WTC11 (cell line): ENCODE measurements at regions not wholly inside any gene's neighbourhood (a gene's known extent, or its start where the extent isn't known, plus 50 kb on each side); places are given as distances from the start of the nearest gene placed in this dataset.
"Not testable (repeated sequence)": the region's sequence is repeated elsewhere in the genome, so short reads cannot be mapped to it uniquely, and the experiment has no call there.

Source experiments
- ATAC-seq: fragments of 200-7000 bp; cut with Tn5 transposase; 2 replicates; pipeline ENCODE4 v1.10.0; 2021; ENCODE audit warnings: mild to moderate bottlenecking, moderate library complexity
- CTCF ChIA-PET: fragments of 300-600 bp; sonication (Branson Sonifier 250); formaldehyde crosslinking; loops from one replicate; lab custom pipeline; 2021; ENCODE audit warnings: antibody characterized with exemption; lab: Charles Lee
- POLR2A ChIA-PET: fragments of 350-600 bp; sonication (Branson Sonifier 250); formaldehyde crosslinking; loops from one replicate; lab custom pipeline; 2021; ENCODE audit warnings: antibody characterized with exemption; lab: Charles Lee
- DNase-seq: peaks from one replicate; pipeline ENCODE4 v3.0.0; 2021; ENCODE audit warnings: low spot score
- H3K27ac Mint-ChIP-seq: 2 replicates; pipeline ENCODE4 v1.8.0; 2021; ENCODE audit warnings: mixed read lengths
- H3K27me3 Mint-ChIP-seq: 2 replicates; pipeline ENCODE4 v1.8.0; 2021; ENCODE audit warnings: low read depth, mild to moderate bottlenecking, moderate library complexity, mixed read lengths
- H3K36me3 Mint-ChIP-seq: 2 replicates; pipeline ENCODE4 v1.8.0; 2021; ENCODE audit warnings: mixed read lengths
- H3K4me1 Mint-ChIP-seq: 2 replicates; pipeline ENCODE4 v1.8.0; 2022; ENCODE audit warnings: mixed read lengths
- H3K4me3 Mint-ChIP-seq: 2 replicates; pipeline ENCODE4 v1.8.0; 2021; ENCODE audit warnings: mild to moderate bottlenecking, moderate library complexity, mixed read lengths
- H3K9me3 Mint-ChIP-seq: 2 replicates; pipeline ENCODE4 v1.8.0; 2021; ENCODE audit warnings: mixed read lengths
- ATF1 ChIP-seq: sonication (generic); formaldehyde crosslinking; IDR thresholded peaks from 2 replicates; pipeline ENCODE4 v1.8.1; 2023; ENCODE audit warnings: mild to moderate bottlenecking, moderate library complexity, missing genetic modification reagents
- E2F1 ChIP-seq: sonication (generic); formaldehyde crosslinking; IDR thresholded peaks from 2 replicates; pipeline ENCODE4 v1.8.0; 2022; ENCODE audit warnings: mild to moderate bottlenecking, missing genetic modification reagents
- ESRRA ChIP-seq: sonication (generic); formaldehyde crosslinking; IDR thresholded peaks from 2 replicates; pipeline ENCODE4 v1.8.1; 2022; ENCODE audit warnings: mild to moderate bottlenecking, missing genetic modification reagents, borderline replicate concordance
- FOXP1 ChIP-seq: sonication (generic); formaldehyde crosslinking; IDR thresholded peaks from 2 replicates; pipeline ENCODE4 v1.8.0; 2022; ENCODE audit warnings: missing genetic modification reagents, mild to moderate bottlenecking, moderate library complexity, borderline replicate concordance
- GRHL2 ChIP-seq: fragments of 250-450 bp; sonication (Bioruptor Pico); IDR thresholded peaks from 2 replicates; pipeline ENCODE4 v1.8.0; 2022; ENCODE audit warnings: mild to moderate bottlenecking, moderate library complexity; ENCODE audit not compliant: insufficient replicate concordance, severe bottlenecking
- HMGA2 ChIP-seq: fragments of 250-450 bp; sonication (Bioruptor Pico); IDR thresholded peaks from 2 replicates; pipeline ENCODE4 v1.4.0; 2021; ENCODE audit warnings: mild to moderate bottlenecking, moderate library complexity
- NFE2L1 ChIP-seq: sonication (generic); formaldehyde crosslinking; IDR thresholded peaks from 2 replicates; pipeline ENCODE4 v1.8.1; 2023; ENCODE audit warnings: missing genetic modification reagents
- NR3C1 ChIP-seq: sonication (generic); formaldehyde crosslinking; conservative IDR thresholded peaks from 2 replicates; pipeline ENCODE4 v1.8.1; 2023; ENCODE audit warnings: low read depth, mild to moderate bottlenecking, missing genetic modification reagents
- SP1 ChIP-seq: sonication (generic); formaldehyde crosslinking; conservative IDR thresholded peaks from 2 replicates; pipeline ENCODE4 v1.8.1; 2022; ENCODE audit warnings: missing genetic modification reagents
- STAT6 ChIP-seq: sonication (generic); formaldehyde crosslinking; conservative IDR thresholded peaks from 2 replicates; pipeline ENCODE4 v1.8.1; 2023; ENCODE audit warnings: mild to moderate bottlenecking, low read depth, missing genetic modification reagents, moderate library complexity
- TEAD1 ChIP-seq: sonication (generic); formaldehyde crosslinking; IDR thresholded peaks from 2 replicates; pipeline ENCODE4 v1.8.0; 2022; ENCODE audit warnings: mild to moderate bottlenecking, missing genetic modification reagents
- ZBTB21 ChIP-seq: sonication (generic); formaldehyde crosslinking; IDR thresholded peaks from 2 replicates; pipeline ENCODE4 v1.8.1; 2023; ENCODE audit warnings: mild to moderate bottlenecking, missing genetic modification reagents, borderline replicate concordance
- ZNF416 ChIP-seq: fragments of 250-450 bp; sonication (Bioruptor Pico); IDR thresholded peaks from 2 replicates; pipeline ENCODE4 v1.9.0; 2021; ENCODE audit warnings: mild to moderate bottlenecking, inconsistent platforms
- TF ChIP-seq, protein P1 (sequence below): sonication (generic); formaldehyde crosslinking; IDR thresholded peaks from 2 replicates; pipeline ENCODE4 v1.8.0; 2023; ENCODE audit warnings: missing genetic modification reagents
- TF ChIP-seq, protein P2 (sequence below): sonication (generic); formaldehyde crosslinking; IDR thresholded peaks from 2 replicates; pipeline ENCODE4 v1.8.0; 2022; ENCODE audit warnings: missing genetic modification reagents
- TF ChIP-seq, protein P3 (sequence below): sonication (generic); formaldehyde crosslinking; IDR thresholded peaks from 2 replicates; pipeline ENCODE4 v1.8.1; 2023; ENCODE audit warnings: mild to moderate bottlenecking, missing genetic modification reagents, moderate library complexity

GRCh38 chr2:83253848-83254247, 1205.2 kb downstream of the SUCLG1 start:
- H3K4me3 Mint-ChIP-seq = no peak overlapping the region
- H3K4me1 Mint-ChIP-seq = no peaks in the 10 kb centered on the region
- ChIA-PET POLR2A (no interaction called here), CTCF (no interaction called here)
- no peak for TF ChIP-seq GRHL2 (CRISPR knock-in tag)
- TF ChIP-seq, protein P1, sequence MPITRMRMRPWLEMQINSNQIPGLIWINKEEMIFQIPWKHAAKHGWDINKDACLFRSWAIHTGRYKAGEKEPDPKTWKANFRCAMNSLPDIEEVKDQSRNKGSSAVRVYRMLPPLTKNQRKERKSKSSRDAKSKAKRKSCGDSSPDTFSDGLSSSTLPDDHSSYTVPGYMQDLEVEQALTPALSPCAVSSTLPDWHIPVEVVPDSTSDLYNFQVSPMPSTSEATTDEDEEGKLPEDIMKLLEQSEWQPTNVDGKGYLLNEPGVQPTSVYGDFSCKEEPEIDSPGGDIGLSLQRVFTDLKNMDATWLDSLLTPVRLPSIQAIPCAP (CRISPR knock-in tag) = no peak
- no peak for DNase-seq
- H3K9me3 Mint-ChIP-seq = peaks cover 19% of the 10 kb centered on the region
- H3K27me3 Mint-ChIP-seq = no peaks in the 10 kb centered on the region
- no peak for ATAC-seq
- H3K36me3 Mint-ChIP-seq = peaks cover 10% of the 10 kb centered on the region; the same call in 1 of the 2 replicates
- H3K27ac Mint-ChIP-seq = no peak overlapping the region

GRCh38 chr2:83251321-83251872, 1207.7 kb downstream of the SUCLG1 start:
- Mint-ChIP-seq H3K36me3 (peaks cover 31% of the 10 kb centered on the region), H3K27ac (no peak overlapping the region), H3K9me3 (peaks cover 38% of the 10 kb centered on the region), H3K4me3 (no peak overlapping the region), H3K27me3 (no peaks in the 10 kb centered on the region), H3K4me1 (no peaks in the 10 kb centered on the region)
- TF ChIP-seq ZBTB21 (no peak), E2F1 (no peak), NFE2L1 (no peak), ZNF416 (CRISPR knock-in tag) (no peak), NR3C1 (CRISPR knock-in tag) (no peak), ESRRA (CRISPR knock-in tag) (no peak), HMGA2 (CRISPR knock-in tag) (no peak)
- POLR2A ChIA-PET = no interaction called here
- no peak for DNase-seq
- no peak for ATAC-seq
- CTCF ChIA-PET = no interaction called here

DNA sequence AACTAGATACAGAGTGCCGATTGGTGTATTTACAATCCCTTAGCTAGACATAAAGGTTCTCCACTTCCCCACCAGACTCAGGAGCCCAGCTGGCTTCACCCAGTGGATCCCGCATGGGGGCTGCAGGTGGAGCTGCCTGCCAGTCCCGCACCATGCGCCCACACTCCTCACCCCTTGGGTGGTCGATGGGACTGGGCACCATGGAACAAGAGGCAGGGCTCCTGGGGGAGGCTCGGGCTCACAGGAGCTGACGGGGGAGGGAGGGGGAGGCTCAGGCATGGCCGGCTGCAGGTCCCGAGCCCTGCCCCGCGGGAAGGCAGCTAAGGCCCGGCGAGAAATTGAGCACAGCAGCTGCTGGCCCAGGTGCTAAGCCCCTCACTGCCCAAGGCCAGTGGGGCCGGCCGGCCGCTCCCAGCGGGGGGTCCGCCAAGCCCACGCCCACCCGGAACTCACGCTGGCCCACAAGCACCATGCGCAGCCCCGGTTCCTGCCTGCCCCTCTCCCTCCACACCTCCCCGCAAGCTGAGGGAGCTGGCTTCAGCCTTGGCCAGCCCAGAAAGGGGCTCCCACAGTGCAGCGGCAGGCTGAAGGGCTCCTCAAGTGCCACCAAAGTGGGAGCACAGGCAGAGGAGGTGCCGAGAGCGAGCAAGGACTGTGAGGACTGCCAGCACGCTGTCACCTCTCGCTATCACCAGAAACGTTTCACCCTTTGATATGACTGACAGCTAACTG, 1213.1 kb downstream of the SUCLG1 start:
- DNase-seq, H3K4me1 Mint-ChIP-seq, H3K27ac Mint-ChIP-seq, CTCF ChIA-PET, H3K27me3 Mint-ChIP-seq, POLR2A ChIA-PET, H3K4me3 Mint-ChIP-seq, ATAC-seq: not testable (repeated sequence)
- Mint-ChIP-seq H3K36me3 (peaks cover 49% of the 10 kb centered on the region), H3K9me3 (peaks cover 42% of the 10 kb centered on the region)

- POLR2A ChIA-PET = no interaction called here
- DNase-seq = no peak
These were observed 1218.5 kb downstream of the SUCLG1 start for GRCh38 chr2:83240611-83241010.

More at GRCh38 chr2:83240611-83241010, 1218.5 kb downstream of the SUCLG1 start:
- no peaks in the 10 kb centered on the region for H3K4me1 Mint-ChIP-seq
- peaks cover 10% of the 10 kb centered on the region for H3K9me3 Mint-ChIP-seq
- H3K27ac Mint-ChIP-seq = no peak overlapping the region
- no peaks in the 10 kb centered on the region for H3K27me3 Mint-ChIP-seq
- peaks cover 15% of the 10 kb centered on the region for H3K36me3 Mint-ChIP-seq
- H3K4me3 Mint-ChIP-seq = no peak overlapping the region
- no peak for ATAC-seq
- no peak for TF ChIP-seq SP1 (CRISPR knock-in tag)
- TF ChIP-seq TEAD1 (CRISPR knock-in tag) = no peak
- TF ChIP-seq, protein P2, sequence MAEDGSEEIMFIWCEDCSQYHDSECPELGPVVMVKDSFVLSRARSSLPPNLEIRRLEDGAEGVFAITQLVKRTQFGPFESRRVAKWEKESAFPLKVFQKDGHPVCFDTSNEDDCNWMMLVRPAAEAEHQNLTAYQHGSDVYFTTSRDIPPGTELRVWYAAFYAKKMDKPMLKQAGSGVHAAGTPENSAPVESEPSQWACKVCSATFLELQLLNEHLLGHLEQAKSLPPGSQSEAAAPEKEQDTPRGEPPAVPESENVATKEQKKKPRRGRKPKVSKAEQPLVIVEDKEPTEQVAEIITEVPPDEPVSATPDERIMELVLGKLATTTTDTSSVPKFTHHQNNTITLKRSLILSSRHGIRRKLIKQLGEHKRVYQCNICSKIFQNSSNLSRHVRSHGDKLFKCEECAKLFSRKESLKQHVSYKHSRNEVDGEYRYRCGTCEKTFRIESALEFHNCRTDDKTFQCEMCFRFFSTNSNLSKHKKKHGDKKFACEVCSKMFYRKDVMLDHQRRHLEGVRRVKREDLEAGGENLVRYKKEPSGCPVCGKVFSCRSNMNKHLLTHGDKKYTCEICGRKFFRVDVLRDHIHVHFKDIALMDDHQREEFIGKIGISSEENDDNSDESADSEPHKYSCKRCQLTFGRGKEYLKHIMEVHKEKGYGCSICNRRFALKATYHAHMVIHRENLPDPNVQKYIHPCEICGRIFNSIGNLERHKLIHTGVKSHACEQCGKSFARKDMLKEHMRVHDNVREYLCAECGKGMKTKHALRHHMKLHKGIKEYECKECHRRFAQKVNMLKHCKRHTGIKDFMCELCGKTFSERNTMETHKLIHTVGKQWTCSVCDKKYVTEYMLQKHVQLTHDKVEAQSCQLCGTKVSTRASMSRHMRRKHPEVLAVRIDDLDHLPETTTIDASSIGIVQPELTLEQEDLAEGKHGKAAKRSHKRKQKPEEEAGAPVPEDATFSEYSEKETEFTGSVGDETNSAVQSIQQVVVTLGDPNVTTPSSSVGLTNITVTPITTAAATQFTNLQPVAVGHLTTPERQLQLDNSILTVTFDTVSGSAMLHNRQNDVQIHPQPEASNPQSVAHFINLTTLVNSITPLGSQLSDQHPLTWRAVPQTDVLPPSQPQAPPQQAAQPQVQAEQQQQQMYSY (CRISPR knock-in tag) = no peak
- TF ChIP-seq, protein P3, sequence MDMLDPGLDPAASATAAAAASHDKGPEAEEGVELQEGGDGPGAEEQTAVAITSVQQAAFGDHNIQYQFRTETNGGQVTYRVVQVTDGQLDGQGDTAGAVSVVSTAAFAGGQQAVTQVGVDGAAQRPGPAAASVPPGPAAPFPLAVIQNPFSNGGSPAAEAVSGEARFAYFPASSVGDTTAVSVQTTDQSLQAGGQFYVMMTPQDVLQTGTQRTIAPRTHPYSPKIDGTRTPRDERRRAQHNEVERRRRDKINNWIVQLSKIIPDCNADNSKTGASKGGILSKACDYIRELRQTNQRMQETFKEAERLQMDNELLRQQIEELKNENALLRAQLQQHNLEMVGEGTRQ = no peak
- no peak for TF ChIP-seq ESRRA (CRISPR knock-in tag)
- no peak for TF ChIP-seq FOXP1 (CRISPR knock-in tag)
- no peak for TF ChIP-seq STAT6 (CRISPR knock-in tag)
- no peak for TF ChIP-seq ATF1 (CRISPR knock-in tag)
- CTCF ChIA-PET = interaction anchor here (1.2 kb wide), 1 partner anchor 44 kb away, joined by 3 read pairs; no protein-coding TSS in a partner anchor
